RKO (cell line): ENCODE measurements at regions not wholly inside any gene's neighbourhood (a gene's known extent, or its start where the extent isn't known, plus 50 kb on each side); places are given as distances from the start of the nearest gene placed in this dataset.

Source experiments
- DNase-seq: peaks from one replicate; pipeline ENCODE4 v3.0.0-alpha.2; 2016; ENCODE audit warnings: low spot score

DNA sequence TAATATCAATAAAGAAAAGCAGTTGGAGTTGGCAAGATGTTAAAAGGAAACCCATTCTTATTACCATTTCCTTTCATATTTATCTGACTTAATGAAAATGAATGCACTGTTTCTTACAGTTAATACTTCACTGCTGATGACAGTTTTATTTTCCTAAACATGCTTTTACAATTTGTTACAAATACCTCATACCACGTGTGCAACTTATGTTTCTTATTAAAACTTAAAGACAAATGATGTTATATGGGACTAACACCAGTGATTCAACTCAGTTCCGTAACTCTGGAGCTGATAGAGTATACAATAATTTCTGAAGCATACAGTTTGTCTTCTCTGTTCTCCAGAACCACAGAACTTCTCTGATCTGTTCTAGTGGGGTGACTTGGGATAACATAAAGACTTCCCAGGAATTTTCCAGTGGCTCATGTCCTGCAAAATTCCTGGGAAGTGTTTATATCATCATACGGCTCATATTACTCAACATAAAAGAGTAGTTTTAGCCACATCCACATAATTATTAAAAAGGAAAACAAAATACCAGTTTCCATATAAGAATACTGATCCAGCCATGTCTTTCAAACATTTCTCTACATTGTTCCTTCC lies 1259.0 kb upstream of the C9orf72 start:
- no peak for DNase-seq

DNA sequence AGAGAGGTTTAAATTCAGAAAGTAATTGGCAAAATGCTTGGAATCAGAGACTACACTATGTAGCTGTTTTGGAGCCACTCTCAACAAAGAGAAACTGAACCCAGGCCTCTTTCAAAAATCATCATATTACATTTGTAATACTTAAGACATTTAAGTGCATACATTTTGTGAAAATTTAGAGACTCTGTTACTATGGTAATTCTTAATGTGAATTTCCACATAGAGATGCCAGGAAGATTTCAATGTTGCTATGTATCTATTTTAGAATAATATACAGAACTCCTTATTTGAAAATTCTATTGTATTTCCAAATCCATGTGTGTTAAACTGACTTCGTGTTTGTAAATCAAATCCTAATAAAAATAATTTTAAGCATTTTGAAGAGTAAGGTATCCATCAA lies 1260.9 kb upstream of the C9orf72 start:
- DNase-seq, result no peak

DNA sequence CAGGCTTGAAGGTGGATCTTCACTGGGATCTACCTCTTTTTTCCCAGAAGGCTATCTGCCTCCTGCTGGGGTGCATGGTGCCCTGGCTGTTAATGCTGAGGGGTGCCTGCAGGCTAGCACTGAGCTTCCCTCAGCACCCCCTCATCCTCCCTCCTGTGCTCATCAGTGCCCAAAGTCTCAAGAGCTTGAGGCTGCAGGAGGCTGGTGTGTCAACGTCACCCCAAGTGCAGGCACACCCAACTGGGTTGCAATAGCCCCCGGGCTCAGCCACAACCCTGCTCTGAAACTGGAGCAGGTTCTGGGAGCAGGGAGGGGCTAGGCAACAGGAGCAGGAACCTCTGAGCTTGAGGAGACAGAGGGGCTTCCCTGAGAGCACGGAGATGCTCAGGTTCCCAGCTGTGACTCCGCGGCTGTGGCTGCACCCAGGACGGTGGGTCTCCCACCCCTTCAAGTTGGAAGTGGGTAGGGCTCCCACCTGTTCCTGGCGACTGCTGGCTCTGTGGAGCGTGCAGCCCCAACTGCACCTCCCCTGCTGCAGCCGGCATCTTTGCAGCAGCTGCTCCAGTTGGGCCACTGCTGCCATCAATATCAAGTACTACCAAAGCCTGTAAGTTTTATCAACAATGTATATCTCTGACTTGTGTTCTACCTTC lies 1266.6 kb upstream of the C9orf72 start:
- DNase-seq, result no peak

DNA sequence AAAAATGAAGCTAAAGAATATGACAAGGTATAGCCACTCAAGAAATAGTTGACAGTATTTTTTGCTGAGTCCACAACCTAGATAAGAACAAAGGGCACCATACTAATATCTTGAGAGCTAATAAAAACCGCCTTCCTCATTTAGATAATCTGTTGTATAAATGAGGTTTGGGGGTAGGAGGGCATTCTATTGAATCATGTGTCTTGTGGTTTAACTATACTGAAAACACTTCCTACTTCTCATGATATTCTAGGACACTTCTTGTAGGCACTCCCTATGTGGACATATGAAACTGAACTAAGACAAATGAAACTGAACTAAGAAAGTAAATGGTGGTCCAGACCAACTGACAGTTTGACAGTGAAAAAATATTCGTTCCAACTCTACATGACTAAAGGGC lies 1268.5 kb upstream of the C9orf72 start:
- no peak for DNase-seq

DNA sequence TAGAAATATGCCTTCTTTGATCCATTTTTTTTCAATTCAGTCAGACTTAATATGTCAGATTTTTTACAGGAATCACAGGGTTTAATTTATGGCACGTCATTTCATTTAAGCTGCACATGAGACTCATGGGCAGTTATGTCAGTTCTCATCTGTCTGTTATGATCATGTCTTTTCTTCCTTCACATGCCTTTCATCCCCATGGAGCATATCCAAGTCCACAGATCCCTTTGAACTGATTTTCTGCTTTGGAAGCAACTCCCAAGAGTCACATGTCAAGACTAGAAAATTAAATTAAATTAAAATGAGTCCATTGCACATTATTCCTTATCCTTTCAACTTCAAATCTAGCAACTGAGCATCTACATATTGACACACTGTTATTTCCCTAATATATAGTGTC lies 1274.0 kb upstream of the C9orf72 start:
- DNase-seq, result no peak

DNA sequence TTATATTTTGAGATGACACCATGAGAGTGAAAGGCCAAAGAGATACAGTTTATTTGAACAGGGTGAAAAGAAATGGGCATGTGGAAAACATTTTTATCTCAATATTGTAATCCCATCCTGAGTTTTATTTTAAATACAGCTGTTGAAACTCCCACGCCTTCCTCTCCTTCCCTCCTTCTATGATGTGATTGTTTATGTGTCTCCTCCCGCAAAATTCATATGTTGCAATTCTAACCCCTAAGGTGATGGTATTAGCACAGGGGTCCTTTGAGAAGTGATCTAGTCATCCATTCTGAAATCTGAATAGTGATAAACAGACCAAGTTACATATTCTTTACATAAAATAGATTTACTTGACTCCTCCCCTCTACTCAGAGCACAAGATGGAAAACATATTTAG lies 1275.4 kb upstream of the C9orf72 start:
- DNase-seq, result no peak

DNA sequence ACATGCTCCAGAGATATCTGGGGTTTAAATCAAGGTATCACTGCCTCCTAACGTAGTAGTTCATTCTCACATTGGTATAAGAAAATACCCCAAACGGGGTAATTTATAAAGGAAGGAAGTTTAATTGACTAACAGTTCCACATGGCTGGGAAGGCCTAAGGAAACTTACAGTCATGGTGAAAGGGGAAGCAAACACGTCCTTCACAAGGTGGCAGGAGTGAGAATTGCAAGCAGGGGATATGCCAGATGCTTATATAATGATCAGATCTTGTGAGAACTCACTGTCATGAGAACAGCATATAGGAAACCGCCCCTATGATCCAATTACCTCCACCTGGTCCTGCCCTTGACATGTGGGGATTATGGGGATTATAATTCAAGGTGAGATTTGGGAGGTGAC lies 1280.2 kb upstream of the C9orf72 start:
- DNase-seq, result no peak

DNA sequence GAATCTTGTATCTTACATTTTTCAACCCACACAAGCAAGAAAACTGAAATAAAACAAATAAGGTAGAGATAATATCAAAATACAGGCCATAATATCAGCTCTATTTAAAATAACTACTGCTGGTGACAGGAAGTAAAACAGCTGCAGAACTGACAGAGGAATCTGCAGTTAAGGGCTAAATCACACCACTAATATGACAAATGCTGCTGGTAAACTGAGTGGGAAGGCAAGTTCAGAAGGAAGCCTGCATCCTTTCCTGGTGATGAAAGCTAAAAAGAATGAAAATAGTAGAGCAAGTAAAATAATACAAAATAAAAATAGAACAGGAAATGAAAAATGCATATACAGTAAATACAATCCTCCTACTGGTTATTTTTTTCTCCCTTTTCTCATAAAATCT lies 1293.7 kb upstream of the C9orf72 start:
- no peak for DNase-seq

DNA sequence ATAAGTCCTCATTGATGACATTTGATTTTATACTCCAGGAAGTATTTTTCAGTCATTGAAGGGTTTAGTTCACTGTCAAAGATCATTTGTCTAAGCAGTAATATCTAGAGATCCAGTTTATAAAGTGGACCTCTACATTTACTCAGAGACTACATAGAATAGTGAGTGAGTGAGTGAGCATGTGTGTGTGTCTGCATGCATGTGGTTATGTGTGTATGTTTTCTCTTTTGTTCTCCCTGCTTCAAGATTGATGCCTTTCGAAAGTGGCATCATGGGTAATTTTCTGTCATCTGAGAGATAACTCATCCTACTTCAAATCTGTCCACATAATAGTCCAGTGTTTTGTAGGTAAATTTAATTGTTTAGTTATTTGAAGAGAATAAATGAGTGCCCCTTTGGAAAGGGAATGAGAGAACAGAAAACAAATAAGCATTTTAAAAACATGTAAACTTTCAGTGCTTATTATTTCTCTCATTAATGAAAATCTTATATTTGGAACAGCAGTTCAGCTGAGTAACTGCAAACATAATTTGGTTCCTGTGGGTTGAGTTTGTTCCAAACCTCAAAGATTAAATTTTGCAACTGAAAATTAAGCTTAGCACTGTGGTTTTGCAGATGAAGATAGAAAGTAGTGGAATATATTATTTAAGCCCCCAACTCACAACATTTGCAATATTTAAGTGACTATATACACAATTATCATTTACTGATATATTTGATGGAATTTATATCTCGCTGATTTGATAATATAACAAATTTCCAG lies 1295.1 kb upstream of the C9orf72 start:
- DNase-seq, result no peak

DNA sequence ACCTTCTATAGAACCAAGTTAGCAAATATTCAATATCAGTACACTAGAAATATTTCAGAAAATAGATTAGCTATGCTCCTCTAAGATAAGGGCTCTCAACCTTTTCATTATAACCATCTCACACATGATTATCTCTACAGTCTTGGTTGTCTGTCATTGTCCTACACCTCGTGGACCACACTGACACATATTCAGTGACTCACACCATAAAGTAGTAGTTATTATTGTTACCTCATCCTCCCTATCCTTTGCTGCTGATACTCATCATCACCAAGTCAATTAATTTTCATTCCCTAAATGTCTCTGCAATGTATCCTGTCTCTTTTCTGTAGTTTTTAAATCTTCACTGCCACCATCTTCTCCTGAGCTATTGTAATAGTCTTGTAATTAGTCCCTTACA lies 1309.2 kb upstream of the C9orf72 start:
- peak; percentile 18 for DNase-seq

DNA sequence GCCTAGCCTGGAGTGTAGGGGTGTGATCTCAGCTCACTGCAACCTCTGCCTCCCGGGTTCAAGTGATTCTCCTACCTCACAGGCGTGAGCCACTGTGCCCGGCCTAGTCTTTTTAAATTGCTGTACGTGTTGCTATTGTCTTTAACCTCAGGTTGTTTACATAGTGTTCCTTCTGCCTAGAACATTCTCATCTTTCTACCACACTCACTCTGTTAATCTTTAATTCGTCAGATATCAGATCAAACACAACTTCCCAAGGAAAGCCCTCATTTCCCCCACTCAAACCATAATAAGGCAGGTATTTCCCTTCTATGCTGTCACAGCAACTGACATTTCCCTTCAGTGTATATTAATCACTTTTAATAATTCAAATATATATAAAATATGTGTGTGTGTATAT lies 1310.0 kb upstream of the C9orf72 start:
- no peak for DNase-seq

DNA sequence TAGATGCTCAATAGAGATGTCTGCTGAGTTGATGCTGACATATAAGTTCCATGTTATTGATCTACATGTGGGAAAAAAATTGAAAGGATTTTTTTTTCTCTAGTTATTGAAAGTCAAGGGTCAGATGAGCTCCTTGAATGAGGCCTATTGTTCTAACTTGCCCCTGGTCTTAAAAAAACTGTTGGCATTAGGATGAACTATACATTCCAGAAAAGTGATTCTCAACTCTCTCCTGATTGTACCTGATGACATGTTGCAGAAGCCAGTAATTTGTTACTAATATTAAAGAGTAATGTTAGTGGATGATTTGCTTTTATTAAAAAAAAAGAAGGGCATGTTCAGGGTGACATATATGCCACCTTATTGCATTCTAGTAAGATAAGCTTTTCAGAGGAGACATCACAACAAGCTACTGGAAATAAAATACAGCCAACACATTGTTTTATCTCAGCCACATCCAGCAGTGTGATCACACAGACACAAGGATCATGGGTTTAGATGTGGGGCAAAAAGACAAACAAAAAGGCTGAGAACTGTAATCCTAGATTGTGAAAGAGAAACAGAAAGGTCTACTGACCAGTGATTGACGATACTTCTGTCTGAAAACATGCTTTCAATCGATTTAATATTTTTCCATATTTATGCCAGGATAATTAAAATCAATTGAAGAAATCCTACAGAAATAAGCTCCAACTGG lies 1314.1 kb upstream of the C9orf72 start:
- no peak for DNase-seq

DNA sequence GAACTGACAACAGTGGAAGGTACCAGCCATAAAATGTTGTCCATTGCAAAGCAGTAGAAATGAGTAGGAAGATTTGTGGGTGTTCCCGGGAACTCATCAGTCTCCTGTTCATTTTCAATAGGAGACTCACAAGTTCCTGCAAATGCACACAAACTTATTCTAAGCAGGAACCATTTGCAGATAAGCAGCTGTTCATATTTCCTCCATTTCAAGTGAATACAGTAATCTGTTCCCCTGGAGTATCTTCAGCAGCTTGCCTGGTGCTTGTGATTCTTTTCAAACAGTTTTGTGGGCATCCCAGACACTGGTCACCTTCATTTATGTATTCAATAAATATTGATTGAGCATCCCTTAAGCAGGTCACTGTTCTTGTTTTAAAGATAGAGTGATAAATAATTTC lies 1315.5 kb upstream of the C9orf72 start:
- DNase-seq, result no peak

DNA sequence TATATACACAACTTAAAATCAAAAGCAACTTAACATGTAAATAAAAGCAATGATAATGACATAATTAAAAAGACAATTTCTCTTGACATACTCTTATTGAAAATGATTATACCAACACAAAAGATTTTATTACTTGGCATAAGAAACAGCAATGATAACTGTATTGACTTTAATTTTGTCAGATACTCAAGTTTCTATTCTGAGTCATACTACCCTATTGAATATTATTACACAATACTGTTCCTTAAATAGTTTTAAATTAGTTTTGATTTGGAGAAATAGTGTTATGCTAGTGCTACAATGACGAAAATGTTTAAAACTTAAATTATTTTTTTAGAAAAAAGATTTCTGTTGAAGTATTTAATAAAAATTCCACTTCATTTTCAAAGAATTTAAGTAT lies 1319.3 kb upstream of the C9orf72 start:
- no peak for DNase-seq

DNA sequence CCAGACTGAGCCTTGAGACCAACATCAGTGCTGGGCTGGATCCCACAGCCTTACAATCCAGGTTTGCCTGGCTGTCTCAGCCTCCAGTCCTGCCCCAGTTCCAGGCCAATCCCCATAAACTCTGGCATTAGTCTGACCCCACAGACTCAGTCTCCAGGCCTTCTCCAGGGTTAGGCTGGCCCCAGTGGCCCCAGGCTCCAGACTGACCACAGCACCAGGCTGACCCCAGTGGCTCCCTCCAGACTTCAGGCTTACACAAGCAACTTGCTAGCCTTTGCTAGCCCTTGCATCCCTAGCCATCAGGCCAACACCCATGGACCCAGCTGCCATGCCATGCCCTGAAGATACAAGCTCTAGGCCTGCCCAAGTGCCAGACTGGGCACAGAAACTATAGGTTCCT lies 1326.0 kb upstream of the C9orf72 start:
- no peak for DNase-seq

DNA sequence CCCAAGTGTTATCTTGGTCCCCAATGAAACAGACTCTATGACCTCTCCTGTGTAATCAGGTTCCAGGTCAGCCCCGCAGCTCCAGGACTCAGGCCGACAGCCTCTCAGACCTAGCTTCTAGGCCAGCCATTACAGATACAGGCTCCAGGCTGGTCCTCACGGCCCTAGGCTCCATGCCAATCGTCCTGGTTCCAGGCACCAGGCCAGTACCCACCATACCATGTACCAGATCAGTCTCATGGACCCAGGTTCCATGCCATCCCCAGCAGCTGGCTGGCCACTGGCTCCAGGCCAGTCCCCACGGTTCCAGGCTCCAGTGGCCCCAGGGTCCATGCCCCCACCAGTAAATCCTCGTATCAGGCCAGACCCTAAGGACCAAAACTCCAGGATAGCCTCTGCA lies 1326.6 kb upstream of the C9orf72 start:
- DNase-seq, result no peak

DNA sequence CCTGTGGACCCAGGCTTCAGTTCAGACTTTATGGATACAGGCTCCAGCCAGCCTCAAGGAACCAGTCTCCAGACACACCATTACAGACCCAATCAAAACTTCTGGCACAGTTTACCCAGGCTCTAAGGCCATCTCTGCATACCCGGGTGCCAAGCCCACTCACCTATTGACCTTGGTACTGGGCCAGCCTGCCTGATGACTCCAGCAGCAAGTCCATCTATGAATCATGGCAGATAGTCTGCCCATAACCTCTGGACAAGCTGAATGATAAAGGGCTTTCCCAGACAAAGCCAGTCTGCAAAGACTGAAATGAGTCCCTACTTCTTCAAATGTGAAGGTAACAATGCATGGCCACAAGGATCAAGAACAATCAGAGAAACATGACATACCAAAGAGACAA lies 1327.1 kb upstream of the C9orf72 start:
- no peak for DNase-seq

DNA sequence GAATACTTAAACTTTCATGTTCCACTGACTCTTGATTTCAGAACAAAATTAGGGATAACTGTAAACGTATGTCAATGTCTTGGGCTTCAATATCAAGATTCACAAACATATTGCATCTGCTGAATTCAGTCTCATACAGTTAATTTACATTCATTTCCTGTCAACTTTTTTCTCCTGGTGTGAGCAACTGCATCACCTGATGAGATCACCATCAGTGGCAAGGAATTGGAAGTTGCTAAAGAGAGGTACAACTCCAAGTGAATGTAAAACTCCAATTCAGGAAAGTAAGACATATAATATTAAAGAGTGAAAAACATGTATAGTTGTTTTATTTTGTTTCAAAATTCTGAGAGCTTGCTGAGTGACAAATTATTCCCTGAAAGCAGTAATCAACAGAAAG lies 1336.2 kb upstream of the C9orf72 start:
- DNase-seq, result peak; percentile 7

DNA sequence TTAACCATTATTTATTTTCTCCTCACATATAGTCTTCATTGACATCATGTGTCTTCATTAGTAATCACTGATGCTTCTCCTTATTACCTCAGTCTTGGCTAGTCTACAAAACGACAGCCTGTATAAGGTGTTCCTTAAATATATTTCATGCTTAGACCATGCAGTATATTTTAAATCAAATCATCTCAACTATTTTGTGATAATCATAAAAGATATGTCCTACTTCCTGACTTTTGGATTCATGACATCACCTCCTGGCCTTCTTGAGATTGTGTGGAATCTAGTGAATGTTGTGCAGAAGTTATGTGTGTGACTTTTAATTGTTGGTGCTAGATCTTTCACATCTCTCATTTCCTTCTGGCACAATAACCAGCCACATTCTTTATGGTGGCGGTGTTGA lies 1339.3 kb upstream of the C9orf72 start:
- DNase-seq, result no peak

DNA sequence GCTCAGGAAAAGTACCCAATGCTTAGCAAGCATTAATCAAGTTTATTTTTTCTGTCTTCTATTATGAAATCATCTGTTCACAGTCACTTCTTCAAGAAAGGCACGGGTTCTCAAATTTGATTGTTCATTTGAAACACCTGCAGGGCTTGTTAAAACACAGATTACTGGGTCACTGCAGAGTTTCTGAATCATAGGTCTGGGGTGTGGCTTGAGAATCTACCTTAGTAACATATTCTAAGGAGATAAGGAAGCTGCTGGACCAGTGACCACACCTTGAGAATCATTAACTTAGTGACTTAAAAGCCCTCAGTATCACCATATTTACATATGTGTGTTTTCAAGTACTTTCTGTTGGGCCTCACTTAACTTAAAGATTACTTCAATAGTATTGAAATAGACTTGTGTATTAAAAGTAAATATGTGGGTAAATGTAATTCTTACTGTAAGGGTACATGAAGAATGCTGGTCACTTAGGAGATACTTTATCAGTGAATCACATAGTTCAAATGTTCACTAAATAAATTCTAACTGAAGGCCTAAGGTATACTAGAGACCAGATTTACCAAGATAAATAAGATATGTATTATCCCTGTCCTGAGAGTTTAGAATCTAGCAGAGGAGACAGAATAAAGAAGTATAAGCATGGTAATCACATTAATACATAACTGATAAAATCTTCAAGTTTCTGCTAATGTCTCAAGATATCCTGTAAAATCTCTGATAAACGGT lies 1342.1 kb upstream of the C9orf72 start:
- no peak for DNase-seq

DNA sequence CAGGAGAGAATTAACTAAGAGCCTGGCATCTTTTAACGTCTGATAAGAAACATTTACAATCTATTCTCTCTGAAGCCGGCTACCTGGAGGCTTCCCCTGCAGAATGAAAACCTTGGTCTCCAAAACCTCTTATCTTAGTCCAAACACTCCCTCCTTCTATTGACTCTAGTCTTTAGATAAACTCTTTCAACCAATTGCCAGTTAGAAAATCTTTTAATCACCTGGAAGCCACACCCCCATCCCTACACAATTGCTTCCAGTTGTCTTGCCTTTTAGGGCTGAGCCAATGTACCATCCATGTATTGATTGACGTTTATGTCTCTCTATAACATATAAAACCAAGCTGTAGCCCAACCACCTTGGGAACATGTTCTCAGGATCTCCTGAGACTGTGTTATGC lies 1343.1 kb upstream of the C9orf72 start:
- no peak for DNase-seq

DNA sequence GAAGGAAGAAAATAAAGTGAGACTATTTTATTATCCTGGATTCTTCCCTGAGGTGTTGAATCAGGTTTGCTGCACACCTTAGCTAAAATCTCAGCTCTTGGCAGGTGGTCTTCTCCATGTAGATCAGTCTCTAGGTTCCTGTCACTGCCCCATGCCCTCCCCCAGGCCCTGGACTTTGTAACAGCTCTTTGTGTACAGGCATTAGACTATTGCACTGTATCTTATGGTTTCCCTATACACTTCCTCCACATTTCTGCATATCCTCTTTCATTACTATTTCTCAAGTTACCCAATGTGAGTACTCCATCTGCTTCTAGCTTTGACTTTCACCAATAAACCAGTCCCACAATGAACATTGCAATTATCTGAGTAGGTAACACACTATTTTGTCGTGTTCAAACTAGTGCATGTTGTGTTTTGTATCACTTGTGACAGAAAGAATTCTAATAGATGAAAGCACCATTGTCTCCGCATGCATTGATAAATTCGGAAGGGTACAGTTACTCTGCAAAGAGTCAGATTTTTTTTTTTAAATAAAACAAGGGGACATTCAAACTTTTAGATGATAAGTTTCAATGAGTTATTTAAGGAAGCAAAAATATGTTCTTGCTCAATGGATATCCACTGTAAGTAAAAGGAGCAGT lies 1348.7 kb upstream of the C9orf72 start:
- DNase-seq, result no peak
